GM10266 (cell line): ENCODE measurements at regions not wholly inside any gene's neighbourhood (a gene's known extent, or its start where the extent isn't known, plus 50 kb on each side); places are given as distances from the start of the nearest gene placed in this dataset.

Source experiments
- DNase-seq: peaks from one replicate; pipeline ENCODE4 v3.0.0; 2012; ENCODE audit errors: extremely low spot score
- CTCF ChIP-seq: IDR thresholded peaks from 2 replicates; pipeline ENCODE4 v1.5.1; 2012; ENCODE audit warnings: mild to moderate bottlenecking, low read depth; ENCODE audit not compliant: control insufficient read depth, insufficient read depth; ENCODE audit errors: missing control alignments

GRCh38 chr14:75333606-75334548 lies 55.2 kb downstream of the FOS start:
- DNase-seq, result peak; percentile 29
- TF ChIP-seq CTCF, result no peak

GRCh38 chr14:75334549-75335051 lies 56.0 kb downstream of the FOS start:
- DNase-seq, result no peak
- no peak for TF ChIP-seq CTCF

GRCh38 chr14:75335571-75335970 lies 56.9 kb downstream of the FOS start:
- DNase-seq, result no peak
- TF ChIP-seq CTCF, result no peak

- DNase-seq, result no peak
- no peak for TF ChIP-seq CTCF
Measured at GRCh38 chr14:75338398-75338797, 59.8 kb downstream of the FOS start.

- TF ChIP-seq CTCF, result no peak
- no peak for DNase-seq
Measured at GRCh38 chr14:75339059-75339458, 60.4 kb downstream of the FOS start.

- TF ChIP-seq CTCF, result no peak
- DNase-seq, result no peak
Measured at GRCh38 chr14:75340921-75341320, 62.3 kb downstream of the FOS start.

GRCh38 chr14:75341620-75342019 lies 63.0 kb downstream of the FOS start:
- no peak for TF ChIP-seq CTCF
- DNase-seq, result no peak
